ENCODE measurements at regions not wholly inside any gene's neighbourhood (a gene's known extent, or its start where the extent isn't known, plus 50 kb on each side); places are given as distances from the start of the nearest gene placed in this dataset.
"Not testable (repeated sequence)": the region's sequence is repeated elsewhere in the genome, so short reads cannot be mapped to it uniquely, and the experiment has no call there.

DNA sequence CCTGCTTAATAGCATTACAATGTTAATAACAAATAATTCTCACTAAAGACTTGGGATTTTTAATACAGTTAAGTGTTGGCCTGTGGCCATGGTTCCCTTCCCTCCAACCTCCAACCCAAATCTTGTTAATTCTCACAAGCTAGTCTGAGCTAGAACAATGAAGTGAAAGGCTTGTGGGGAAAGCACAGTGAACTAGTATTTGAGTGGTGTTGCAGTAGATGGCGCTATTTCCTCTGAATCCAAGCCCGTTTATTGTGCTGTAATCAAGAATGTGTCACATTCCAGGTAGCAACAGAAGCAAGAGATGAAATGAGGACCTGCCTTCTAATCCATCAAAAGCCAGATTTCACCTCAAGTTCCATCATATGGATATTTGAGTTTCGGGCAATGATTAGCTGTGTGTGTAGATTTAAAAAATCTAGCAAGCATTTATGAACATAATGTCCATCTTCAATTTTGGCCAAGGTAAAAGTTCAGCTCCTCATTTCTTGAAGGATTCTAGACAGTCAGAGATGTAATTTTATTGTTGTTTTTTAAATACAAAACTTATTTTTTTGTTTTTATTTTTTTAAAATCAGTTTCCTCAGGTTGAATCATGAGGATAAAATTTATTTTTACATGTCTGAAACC is 160.7 kb downstream of the SQOR start:
- peaks cover 29% of the 10 kb centered on the region for H3K27me3 Mint-ChIP-seq
- H3K27ac Mint-ChIP-seq = no peak overlapping the region
- ATAC-seq = no peak
- H3K9me3 Mint-ChIP-seq = no peaks in the 10 kb centered on the region
- no peaks in the 10 kb centered on the region for H3K4me1 Mint-ChIP-seq
- peak; percentile 8 to 12 for DNase-seq
- no peak overlapping the region for H3K4me3 Mint-ChIP-seq

- H3K4me3 Mint-ChIP-seq = no peak overlapping the region
- no peak overlapping the region for H3K27ac Mint-ChIP-seq
- no peaks in the 10 kb centered on the region for H3K9me3 Mint-ChIP-seq
- no peaks in the 10 kb centered on the region for H3K4me1 Mint-ChIP-seq
- H3K27me3 Mint-ChIP-seq = peaks cover 29% of the 10 kb centered on the region
- ATAC-seq (no peak), DNase-seq (no peak)
Measured at GRCh38 chr15:45796433-45796832, 161.6 kb downstream of the SQOR start.

- no peak overlapping the region for H3K4me3 Mint-ChIP-seq
- H3K9me3 Mint-ChIP-seq = no peaks in the 10 kb centered on the region
- H3K4me1 Mint-ChIP-seq = no peaks in the 10 kb centered on the region
- ATAC-seq (no peak), DNase-seq (no peak)
- peaks cover 11% of the 10 kb centered on the region for H3K27me3 Mint-ChIP-seq
- no peak overlapping the region for H3K27ac Mint-ChIP-seq
Measured at GRCh38 chr15:45799508-45799907, 164.7 kb downstream of the SQOR start.

- Mint-ChIP-seq H3K9me3 (no peaks in the 10 kb centered on the region), H3K4me3 (no peak overlapping the region), H3K27me3 (peaks cover 15% of the 10 kb centered on the region), H3K27ac (no peak overlapping the region), H3K4me1 (no peaks in the 10 kb centered on the region)
- DNase-seq = no peak
- ATAC-seq = no peak
Measured at GRCh38 chr15:45801543-45801942, 166.7 kb downstream of the SQOR start.

DNA sequence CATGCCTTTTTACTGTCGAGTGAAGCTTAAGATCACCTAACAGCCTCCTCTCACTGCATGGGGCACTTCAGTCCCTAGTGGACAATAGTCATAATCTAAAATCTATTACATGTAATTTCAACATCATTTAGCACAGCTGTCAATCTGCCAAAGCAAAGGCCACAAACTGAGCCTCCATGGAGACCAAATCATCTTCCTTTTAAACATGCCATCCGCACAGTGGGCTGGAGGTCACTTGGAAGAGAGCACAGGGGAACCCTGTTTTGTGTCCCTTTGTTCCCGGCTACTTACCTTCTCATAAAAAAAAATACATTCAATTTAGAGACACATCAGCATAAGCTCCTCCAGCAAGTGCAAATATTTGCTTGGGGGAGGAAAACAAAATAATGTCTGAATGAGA is 167.3 kb downstream of the SQOR start:
- Mint-ChIP-seq H3K4me1 (no peaks in the 10 kb centered on the region), H3K27me3 (peaks cover 15% of the 10 kb centered on the region), H3K27ac (no peak overlapping the region), H3K4me3 (no peak overlapping the region), H3K9me3 (no peaks in the 10 kb centered on the region)
- DNase-seq = no peak
- no peak for ATAC-seq

DNA sequence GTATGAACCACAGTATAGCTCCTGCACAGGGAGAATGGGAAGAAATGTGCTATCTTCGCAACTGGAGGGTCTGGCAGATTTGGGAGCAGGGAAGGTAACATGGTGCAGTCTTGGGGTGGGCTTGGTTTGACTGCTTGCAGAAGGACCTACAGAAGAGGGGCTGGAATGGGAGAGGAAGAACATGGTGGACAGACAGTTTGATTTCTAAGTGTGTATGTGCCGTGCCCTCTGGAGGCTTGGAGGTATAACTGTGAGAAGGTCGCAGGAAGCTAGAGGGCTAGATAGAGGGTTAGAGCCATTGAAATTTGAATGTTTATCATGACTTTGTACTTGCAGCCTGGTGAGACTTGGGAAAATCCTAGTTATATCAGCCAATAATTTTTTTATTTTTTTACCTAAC is 169.2 kb downstream of the SQOR start:
- H3K27me3 Mint-ChIP-seq = peaks cover 18% of the 10 kb centered on the region
- ATAC-seq (no peak), DNase-seq (no peak)
- H3K4me3 Mint-ChIP-seq = no peak overlapping the region
- H3K27ac Mint-ChIP-seq = no peak overlapping the region
- no peaks in the 10 kb centered on the region for H3K9me3 Mint-ChIP-seq
- H3K4me1 Mint-ChIP-seq = no peaks in the 10 kb centered on the region

DNA sequence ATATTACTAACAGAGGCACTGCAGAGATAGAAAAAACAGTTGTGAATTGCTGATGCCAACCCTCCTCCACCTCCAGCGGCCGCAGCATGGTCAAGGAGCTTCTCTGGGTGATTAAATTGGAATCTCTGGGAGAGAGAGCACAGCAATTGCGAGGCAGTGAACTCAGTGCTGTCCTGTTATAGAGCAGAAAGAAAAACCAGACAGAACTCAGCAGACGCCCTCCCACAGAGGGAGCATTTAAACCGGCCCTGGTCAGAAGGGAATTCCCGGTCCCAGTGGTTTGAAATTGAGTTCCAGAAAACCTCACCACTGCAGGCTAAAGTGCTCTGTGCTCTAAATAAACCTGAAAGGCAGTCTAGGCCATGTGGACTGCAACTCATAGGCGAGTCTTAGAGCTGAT is 175.4 kb downstream of the SQOR start:
- Mint-ChIP-seq H3K27me3 (peaks cover 16% of the 10 kb centered on the region), H3K4me3 (no peak overlapping the region), H3K9me3 (peaks cover 0 to 6% of the 10 kb centered on the region in 2 donors), H3K27ac (no peak overlapping the region), H3K4me1 (no peaks in the 10 kb centered on the region)
- DNase-seq (no peak), ATAC-seq (no peak)

- no peak overlapping the region for H3K27ac Mint-ChIP-seq
Measured at GRCh38 chr15:45812200-45812599, 177.4 kb downstream of the SQOR start.

GRCh38 chr15:45817578-45817977 is 182.7 kb downstream of the SQOR start:
- not testable (repeated sequence) for H3K27me3 Mint-ChIP-seq, H3K4me3 Mint-ChIP-seq, H3K4me1 Mint-ChIP-seq, H3K27ac Mint-ChIP-seq, ATAC-seq, DNase-seq
- peaks cover 0 to 25% of the 10 kb centered on the region in 2 donors for H3K9me3 Mint-ChIP-seq

More at GRCh38 chr15:45812200-45812599, 177.4 kb downstream of the SQOR start:
- H3K27me3 Mint-ChIP-seq = peaks cover 10% of the 10 kb centered on the region
- no peak for DNase-seq
- H3K4me3 Mint-ChIP-seq = no peak overlapping the region
- no peak for ATAC-seq
- H3K9me3 Mint-ChIP-seq = peaks cover 0 to 21% of the 10 kb centered on the region in 2 donors
- no peaks in the 10 kb centered on the region for H3K4me1 Mint-ChIP-seq

- peaks cover 0 to 8% of the 10 kb centered on the region in 2 donors for H3K9me3 Mint-ChIP-seq
- H3K27me3 Mint-ChIP-seq = peaks cover 9% of the 10 kb centered on the region
- ATAC-seq (no peak), DNase-seq (no peak)
- no peak overlapping the region for H3K27ac Mint-ChIP-seq
- H3K4me3 Mint-ChIP-seq = no peak overlapping the region
- no peaks in the 10 kb centered on the region for H3K4me1 Mint-ChIP-seq
Measured at GRCh38 chr15:45821390-45821789, 186.6 kb downstream of the SQOR start.

- H3K4me3 Mint-ChIP-seq, DNase-seq, H3K9me3 Mint-ChIP-seq, H3K27me3 Mint-ChIP-seq, H3K4me1 Mint-ChIP-seq, ATAC-seq: not testable (repeated sequence)
- H3K27ac Mint-ChIP-seq = peak overlapping the region in 1 of 2 donors; percentile 10
Measured at GRCh38 chr15:45822968-45823367, 188.1 kb downstream of the SQOR start.

DNA sequence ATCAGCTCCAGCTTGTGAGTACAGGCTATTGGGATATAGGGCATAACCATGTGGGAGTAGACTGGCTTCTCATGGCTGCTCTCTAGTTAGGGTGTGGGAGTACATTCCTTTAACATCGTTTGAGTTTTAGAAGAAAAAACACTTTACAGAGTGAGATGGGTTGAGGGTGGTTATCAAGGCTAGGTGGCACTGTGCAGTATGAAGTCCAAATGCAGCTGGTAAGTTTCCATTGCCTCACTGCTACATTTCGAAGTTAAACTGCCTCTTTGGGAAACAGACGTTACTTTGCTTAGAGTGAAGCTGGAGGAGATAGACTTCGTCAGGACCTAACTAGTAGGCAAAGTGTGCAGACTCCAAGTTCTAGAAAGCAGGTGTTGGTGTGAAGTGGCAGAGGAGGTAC is 192.4 kb downstream of the SQOR start:
- no peak overlapping the region for H3K27ac Mint-ChIP-seq
- no peaks in the 10 kb centered on the region for H3K27me3 Mint-ChIP-seq

DNA sequence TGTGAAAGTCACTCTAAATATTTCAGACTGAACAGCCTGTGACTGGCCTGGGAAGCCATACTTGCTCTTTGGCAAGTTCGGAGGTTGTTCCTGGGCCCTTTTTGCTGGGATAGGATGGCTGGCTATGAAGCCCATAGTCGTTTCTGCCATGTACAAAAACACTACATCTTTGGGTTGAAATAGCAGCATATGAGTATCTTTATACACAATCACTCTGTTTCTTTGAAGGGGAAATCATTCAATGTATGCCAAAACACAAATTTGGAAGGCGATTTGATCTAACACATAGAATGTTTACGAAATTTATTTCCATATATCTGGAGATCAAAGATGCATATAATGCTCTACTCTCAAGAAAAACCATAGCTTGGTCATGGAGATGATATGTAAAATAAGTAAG is 192.9 kb downstream of the SQOR start:
- ATAC-seq (no peak), DNase-seq (no peak)
- Mint-ChIP-seq H3K9me3 (no peaks in the 10 kb centered on the region), H3K4me3 (no peak overlapping the region), H3K27me3 (no peaks in the 10 kb centered on the region), H3K4me1 (no peaks in the 10 kb centered on the region), H3K27ac (no peak overlapping the region)

More for the DNA sequence above, 192.4 kb downstream of the SQOR start:
- no peaks in the 10 kb centered on the region for H3K9me3 Mint-ChIP-seq
- H3K4me3 Mint-ChIP-seq = no peak overlapping the region
- ATAC-seq (no peak), DNase-seq (no peak)
- no peaks in the 10 kb centered on the region for H3K4me1 Mint-ChIP-seq

GRCh38 chr15:45829336-45830153 is 194.7 kb downstream of the SQOR start:
- no peak for ATAC-seq
- H3K27me3 Mint-ChIP-seq = no peaks in the 10 kb centered on the region
- H3K9me3 Mint-ChIP-seq = no peaks in the 10 kb centered on the region
- no peak overlapping the region for H3K27ac Mint-ChIP-seq
- no peaks in the 10 kb centered on the region for H3K4me1 Mint-ChIP-seq
- no peak for DNase-seq
- H3K4me3 Mint-ChIP-seq = no peak overlapping the region

GRCh38 chr15:45831787-45832186 is 197.0 kb downstream of the SQOR start:
- ATAC-seq (no peak), DNase-seq (no peak)
- Mint-ChIP-seq H3K27me3 (no peaks in the 10 kb centered on the region), H3K4me1 (no peaks in the 10 kb centered on the region), H3K9me3 (no peaks in the 10 kb centered on the region), H3K4me3 (no peak overlapping the region), H3K27ac (no peak overlapping the region)

- Mint-ChIP-seq H3K4me1 (no peaks in the 10 kb centered on the region), H3K4me3 (no peak overlapping the region), H3K27me3 (peaks cover 8% of the 10 kb centered on the region), H3K9me3 (no peaks in the 10 kb centered on the region), H3K27ac (no peak overlapping the region)
- DNase-seq (no peak), ATAC-seq (no peak)
Measured at GRCh38 chr15:45834622-45835021, 199.8 kb downstream of the SQOR start.

Data from stimulated activated naive CD8-positive, alpha-beta T cell treated with anti-CD3 and anti-CD28 coated beads, Interleukin-15, amount 100 ng/mL, for 72 hours (primary cell).